ENCODE measurements at regions not wholly inside any gene's neighbourhood (a gene's known extent, or its start where the extent isn't known, plus 50 kb on each side); places are given as distances from the start of the nearest gene placed in this dataset.

DNA sequence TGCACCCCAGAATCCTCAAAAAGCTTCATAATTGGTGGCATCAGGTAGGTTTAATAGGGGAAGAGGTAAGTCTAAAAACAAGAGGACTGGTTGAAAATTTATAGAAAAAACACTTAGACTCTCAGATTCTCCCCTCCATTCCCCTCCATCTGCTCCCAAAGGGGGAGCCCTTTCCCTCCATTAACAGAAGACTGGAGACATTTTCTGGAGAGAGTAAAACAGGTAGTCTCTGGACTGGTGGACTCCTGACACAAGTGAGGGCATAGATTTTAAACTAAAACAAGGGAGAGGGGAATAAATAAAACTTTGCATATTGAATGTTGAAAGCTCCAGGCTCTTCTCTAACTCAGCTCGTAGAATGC is 54.0 kb upstream of the IPO9 start:
- no peak for TF ChIP-seq EZH2phosphoT487 (IDR thresholded peaks at IDR 0.05; ENCODE audit: low read depth)
- TF ChIP-seq, protein P1, sequence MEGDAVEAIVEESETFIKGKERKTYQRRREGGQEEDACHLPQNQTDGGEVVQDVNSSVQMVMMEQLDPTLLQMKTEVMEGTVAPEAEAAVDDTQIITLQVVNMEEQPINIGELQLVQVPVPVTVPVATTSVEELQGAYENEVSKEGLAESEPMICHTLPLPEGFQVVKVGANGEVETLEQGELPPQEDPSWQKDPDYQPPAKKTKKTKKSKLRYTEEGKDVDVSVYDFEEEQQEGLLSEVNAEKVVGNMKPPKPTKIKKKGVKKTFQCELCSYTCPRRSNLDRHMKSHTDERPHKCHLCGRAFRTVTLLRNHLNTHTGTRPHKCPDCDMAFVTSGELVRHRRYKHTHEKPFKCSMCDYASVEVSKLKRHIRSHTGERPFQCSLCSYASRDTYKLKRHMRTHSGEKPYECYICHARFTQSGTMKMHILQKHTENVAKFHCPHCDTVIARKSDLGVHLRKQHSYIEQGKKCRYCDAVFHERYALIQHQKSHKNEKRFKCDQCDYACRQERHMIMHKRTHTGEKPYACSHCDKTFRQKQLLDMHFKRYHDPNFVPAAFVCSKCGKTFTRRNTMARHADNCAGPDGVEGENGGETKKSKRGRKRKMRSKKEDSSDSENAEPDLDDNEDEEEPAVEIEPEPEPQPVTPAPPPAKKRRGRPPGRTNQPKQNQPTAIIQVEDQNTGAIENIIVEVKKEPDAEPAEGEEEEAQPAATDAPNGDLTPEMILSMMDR (IDR thresholded peaks at IDR 0.05; ENCODE audit: low read depth, low read length): no peak

Data from OCI-LY3 (cell line).